ENCODE measurements at regions not wholly inside any gene's neighbourhood (a gene's known extent, or its start where the extent isn't known, plus 50 kb on each side); places are given as distances from the start of the nearest gene placed in this dataset.
"Not testable (repeated sequence)": the region's sequence is repeated elsewhere in the genome, so short reads cannot be mapped to it uniquely, and the experiment has no call there.

DNA sequence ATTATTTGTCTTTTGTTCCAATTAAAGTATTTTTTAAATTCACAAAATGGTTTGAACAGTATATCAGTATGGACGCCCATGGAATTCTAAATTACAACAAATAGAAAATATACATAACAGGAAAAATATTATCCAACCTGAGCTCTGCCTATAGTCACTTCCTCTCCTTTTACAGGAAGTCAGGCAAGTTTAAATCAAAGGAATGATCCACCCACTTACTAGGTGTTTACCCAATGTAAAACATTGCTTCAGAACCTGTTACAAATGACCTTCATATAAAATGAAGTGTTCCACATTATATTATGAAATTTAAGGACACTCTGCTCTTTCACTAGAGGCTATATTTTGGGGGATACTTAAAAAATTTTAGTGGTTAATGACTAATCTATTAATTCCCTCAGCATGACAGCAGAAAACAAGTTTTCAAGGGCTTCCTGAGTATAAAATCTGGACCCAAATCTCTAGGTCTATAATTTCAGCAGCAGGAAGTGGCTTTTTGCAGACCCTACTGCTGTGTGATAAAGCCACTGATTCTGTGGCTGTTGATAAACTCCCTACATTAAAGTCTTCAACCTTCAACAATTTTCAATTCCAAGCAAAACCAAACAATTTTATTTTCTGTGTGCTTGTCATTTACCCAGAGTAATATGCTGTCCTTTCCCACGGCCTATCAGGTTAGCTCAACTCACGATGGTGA, 722.6 kb downstream of the GATA3 start:
- FAIRE-seq, result no peak
- DNase-seq (ENCODE audit: extremely low spot score, insufficient read length, low read depth), result no peak

DNA sequence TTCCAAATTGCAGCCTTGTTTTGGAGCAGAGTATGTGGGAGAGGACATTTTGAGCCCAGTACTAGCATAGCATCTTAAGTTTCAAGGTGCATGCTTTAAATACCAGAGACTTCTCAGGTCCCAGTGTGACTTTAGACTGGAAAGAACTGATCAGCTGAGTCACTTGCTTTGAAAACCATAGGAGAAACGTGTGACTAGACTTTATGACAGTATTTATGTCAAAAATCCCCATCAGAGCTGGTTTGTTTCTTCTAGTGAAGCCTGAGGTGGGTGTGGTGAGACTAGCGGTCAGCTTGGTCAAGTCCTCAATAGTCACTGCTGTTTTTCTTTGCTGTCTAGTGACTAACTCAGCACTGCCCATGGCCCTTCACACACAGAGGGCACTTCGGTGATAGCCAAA, 724.2 kb downstream of the GATA3 start:
- DNase-seq (ENCODE audit: extremely low spot score, insufficient read length, low read depth) (no peak), FAIRE-seq (no peak)

- FAIRE-seq (no peak), DNase-seq (ENCODE audit: extremely low spot score, insufficient read length, low read depth) (no peak)
Observed at GRCh38 chr10:8787649-8788048, 733.2 kb downstream of the GATA3 start.

- no peak for DNase-seq (ENCODE audit: extremely low spot score, insufficient read length, low read depth)
- no peak for FAIRE-seq
Observed at GRCh38 chr10:8790390-8790789, 735.9 kb downstream of the GATA3 start.

GRCh38 chr10:8794860-8795259, 740.4 kb downstream of the GATA3 start:
- DNase-seq (ENCODE audit: extremely low spot score, insufficient read length, low read depth), result no peak
- no peak for FAIRE-seq

- FAIRE-seq (no peak), DNase-seq (ENCODE audit: extremely low spot score, insufficient read length, low read depth) (no peak)
Observed at GRCh38 chr10:8800426-8800825, 745.9 kb downstream of the GATA3 start.

DNA sequence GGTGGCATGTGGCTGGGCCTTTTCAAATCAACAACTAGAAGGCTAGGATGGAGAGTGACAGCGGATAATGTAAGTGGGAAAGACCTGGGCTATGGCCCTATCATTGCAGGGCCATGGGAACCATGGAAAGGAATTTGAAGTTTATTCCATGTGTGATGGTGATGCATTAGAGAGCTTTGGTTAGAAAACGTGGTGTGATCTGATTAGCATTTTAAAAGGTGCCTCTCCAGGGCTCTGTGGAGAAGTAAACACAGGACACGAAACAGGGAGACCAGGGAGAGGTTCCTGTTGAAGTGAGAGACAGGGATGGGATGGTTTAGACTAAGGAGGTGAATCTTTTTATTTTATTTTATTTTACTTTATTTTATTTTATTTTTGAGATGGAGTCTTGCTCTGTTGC, 749.5 kb downstream of the GATA3 start:
- FAIRE-seq, result no peak
- DNase-seq (ENCODE audit: extremely low spot score, insufficient read length, low read depth), result no peak

DNA sequence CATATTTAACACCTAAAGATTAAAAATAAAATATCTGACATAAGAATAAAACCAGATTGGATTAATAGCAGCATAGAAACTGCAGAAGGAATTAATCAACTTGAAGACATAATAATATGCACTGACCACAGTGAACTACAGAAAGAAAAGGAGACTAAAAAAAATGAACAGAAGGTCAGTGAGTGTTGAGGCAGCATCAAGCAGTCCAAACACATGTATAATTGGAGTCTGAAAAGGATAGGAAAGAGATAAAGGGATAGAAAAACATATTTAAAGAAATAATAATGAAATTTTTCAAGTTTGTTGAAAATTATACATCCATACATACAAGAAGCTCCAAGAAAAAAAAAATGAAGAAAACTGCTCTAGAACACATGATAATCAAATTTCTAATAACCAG, 756.2 kb downstream of the GATA3 start:
- FAIRE-seq (no peak), DNase-seq (ENCODE audit: extremely low spot score, insufficient read length, low read depth) (no peak)

- DNase-seq (ENCODE audit: extremely low spot score, insufficient read length, low read depth), result no peak
- FAIRE-seq, result no peak
Observed at GRCh38 chr10:8811201-8811600, 756.7 kb downstream of the GATA3 start.

- FAIRE-seq, result no peak
Observed at GRCh38 chr10:8815969-8816368, 761.5 kb downstream of the GATA3 start.

GRCh38 chr10:8817299-8817698, 762.8 kb downstream of the GATA3 start:
- FAIRE-seq, result no peak
- no peak for DNase-seq (ENCODE audit: extremely low spot score, insufficient read length, low read depth)

More at GRCh38 chr10:8815969-8816368, 761.5 kb downstream of the GATA3 start:
- no peak for DNase-seq (ENCODE audit: extremely low spot score, insufficient read length, low read depth)

- FAIRE-seq (no peak), DNase-seq (ENCODE audit: extremely low spot score, insufficient read length, low read depth) (no peak)
Observed at GRCh38 chr10:8825611-8826010, 771.1 kb downstream of the GATA3 start.

GRCh38 chr10:8829592-8829991, 775.1 kb downstream of the GATA3 start:
- no peak for FAIRE-seq

DNA sequence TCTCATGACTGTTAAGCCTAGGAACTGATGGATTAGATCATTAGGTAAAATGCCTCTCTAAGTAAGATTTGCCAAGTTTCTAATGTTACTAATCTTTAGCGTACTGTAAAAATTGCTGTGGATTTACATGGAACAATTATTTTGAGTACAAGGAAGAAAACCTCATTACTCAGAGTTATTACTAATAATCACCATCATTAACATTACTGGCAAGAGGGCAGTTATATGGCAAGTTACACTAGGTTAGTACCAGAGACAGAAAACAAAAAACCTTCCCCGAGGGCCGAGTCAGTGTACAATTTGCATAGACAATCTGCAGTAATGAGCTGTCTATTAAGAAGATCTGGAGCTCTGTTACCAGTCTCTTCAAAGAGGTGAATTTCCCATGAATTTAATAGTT, 775.6 kb downstream of the GATA3 start:
- DNase-seq (ENCODE audit: extremely low spot score, insufficient read length, low read depth) (no peak), FAIRE-seq (no peak)

More at GRCh38 chr10:8829592-8829991, 775.1 kb downstream of the GATA3 start:
- no peak for DNase-seq (ENCODE audit: extremely low spot score, insufficient read length, low read depth)

- FAIRE-seq (no peak), DNase-seq (ENCODE audit: extremely low spot score, insufficient read length, low read depth) (no peak)
Observed at GRCh38 chr10:8830876-8831275, 776.4 kb downstream of the GATA3 start.

DNA sequence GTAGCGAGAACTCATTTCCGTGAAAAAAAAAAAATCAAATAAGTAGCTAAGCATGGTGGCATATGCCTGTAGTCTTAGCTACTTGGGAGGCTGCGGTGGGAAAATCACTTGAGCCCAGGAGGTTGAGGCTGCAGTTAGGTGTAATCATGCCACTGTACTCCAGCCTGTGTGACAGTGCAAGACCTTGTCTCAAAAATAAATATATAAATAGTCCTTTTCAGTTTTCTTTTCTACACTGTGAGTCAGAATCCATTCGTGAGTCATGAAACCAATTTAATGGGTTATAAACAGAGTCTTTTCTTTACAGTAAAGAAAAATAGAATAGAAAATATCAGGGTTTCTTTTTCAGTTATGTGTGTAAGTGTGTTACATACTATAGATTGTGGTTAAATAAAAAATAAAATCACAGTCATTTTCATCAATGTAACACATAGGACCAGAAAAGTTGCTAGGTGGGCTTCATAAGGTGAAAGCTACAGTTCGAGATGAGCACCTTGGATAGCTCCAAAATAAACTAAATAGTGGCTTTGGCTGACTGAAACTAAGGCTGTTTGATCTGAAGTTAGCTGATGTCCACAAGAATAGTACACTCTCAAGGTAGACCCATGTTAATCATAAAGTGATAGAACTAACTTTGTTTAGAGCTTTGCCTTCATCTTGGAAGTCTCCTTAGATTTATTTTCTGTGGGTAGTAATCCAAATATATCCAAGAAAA, 781.1 kb downstream of the GATA3 start:
- no peak for DNase-seq (ENCODE audit: extremely low spot score, insufficient read length, low read depth)

GRCh38 chr10:8840356-8840755, 785.9 kb downstream of the GATA3 start:
- no peak for DNase-seq (ENCODE audit: extremely low spot score, insufficient read length, low read depth)

More for the DNA sequence above, 781.1 kb downstream of the GATA3 start:
- FAIRE-seq, result no peak

DNA sequence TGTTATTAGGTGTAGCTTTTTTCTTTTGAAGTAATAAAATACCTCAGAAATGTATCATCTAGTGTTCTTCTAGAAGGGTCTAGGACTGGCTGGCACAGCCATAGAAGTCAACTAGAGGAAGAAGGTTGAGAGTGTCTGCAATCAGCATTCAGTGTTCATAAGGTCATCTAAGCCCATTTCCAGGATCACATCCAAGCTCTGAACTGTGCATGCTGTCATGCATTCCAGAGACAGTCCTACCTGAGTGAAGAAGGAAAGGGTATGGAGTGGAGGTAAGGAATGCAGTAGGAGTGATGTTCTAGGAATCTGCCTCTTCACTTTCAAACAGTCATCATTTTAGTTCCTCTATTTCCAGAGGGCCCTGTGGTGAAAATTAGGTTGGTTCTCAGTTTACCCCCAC, 789.7 kb downstream of the GATA3 start:
- FAIRE-seq (no peak), DNase-seq (ENCODE audit: extremely low spot score, insufficient read length, low read depth) (no peak)

More at GRCh38 chr10:8840356-8840755, 785.9 kb downstream of the GATA3 start:
- FAIRE-seq, result no peak

DNA sequence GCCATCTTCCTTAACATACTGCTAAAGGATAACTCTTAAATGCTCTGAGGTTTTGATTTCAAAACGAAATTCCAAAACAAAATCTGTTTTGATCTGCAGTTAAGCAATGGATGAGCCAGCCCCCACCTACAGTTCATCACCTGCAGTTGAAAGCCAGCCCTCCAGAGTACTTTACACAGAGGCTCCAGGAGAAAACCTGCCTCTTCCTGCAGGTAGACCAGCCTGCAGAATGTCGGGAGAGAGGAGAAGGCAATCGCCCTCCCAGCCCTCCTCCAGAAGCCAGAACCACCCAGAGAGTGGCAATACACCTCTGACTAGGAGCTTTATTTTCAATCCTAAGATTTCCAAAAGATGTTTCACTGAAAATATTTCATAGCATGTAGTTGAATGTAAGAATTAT, 798.1 kb downstream of the GATA3 start:
- DNase-seq (ENCODE audit: extremely low spot score, insufficient read length, low read depth), result no peak
- FAIRE-seq, result no peak

DNA sequence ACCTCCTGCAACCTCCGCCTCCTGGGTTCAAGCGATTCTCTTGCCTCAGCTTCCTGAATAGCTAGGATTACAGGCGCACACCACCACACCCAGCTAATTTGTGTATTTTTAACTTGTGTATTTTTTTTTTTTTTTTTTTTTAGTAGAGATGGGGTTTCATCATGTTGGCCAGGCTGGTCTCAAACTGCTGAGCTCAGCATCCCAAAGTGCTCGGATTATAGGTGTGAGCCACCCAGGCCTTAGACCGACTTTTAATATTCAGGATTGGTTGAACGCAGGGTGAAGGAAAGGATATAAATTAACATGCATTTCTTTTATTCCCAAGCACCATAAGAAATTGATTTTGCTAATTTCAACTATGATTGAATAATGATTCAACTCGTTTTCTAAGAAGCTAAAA, 798.6 kb downstream of the GATA3 start:
- no peak for FAIRE-seq
- DNase-seq (ENCODE audit: extremely low spot score, insufficient read length, low read depth), result no peak

- DNase-seq (ENCODE audit: extremely low spot score, insufficient read length, low read depth); FAIRE-seq: not testable (repeated sequence)
Observed at GRCh38 chr10:8868924-8869323, 814.4 kb downstream of the GATA3 start.

DNA sequence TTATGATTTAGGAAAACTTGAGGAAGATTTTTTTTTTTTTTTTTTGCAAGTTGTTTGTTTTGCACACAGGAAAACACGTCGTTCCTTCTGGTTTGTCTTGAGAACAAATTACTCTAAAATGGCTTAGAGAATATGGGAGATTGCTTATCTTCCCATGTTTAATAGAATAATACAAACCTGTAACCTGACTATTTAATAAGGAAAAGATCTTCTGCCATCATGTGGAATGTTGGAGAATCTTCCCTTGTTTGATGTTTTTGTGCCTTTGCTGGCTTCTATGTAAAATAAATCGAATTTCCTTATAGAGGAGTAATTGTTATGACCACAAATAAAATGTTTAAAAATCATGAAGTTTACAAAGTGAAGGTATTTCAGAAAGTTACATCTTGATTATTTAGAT, 818.8 kb downstream of the GATA3 start:
- FAIRE-seq (no peak), DNase-seq (ENCODE audit: extremely low spot score, insufficient read length, low read depth) (no peak)

All from GM18507 (cell line).